Upper lobe of right lung (tissue), 1 donor: ENCODE measurements at regions not wholly inside any gene's neighbourhood (a gene's known extent, or its start where the extent isn't known, plus 50 kb on each side); places are given as distances from the start of the nearest gene placed in this dataset.

ENCODE experiments used
- ATAC-seq: fragments of 200-7000 bp; cut with Tn5 transposase; one replicate; pipeline ENCODE4 v1.9.1; 2020; ENCODE audit warnings: mild to moderate bottlenecking, moderate library complexity
- DNase-seq: peaks from one replicate; pipeline ENCODE4 v3.0.0-alpha.2; 2020
- H3K27ac ChIP-seq: fragments of 200-600 bp; one replicate; pipeline ENCODE4 v1.8.0; 2022
- H3K27me3 ChIP-seq: fragments of 200-600 bp; one replicate; pipeline ENCODE4 v1.8.0; 2022; ENCODE audit warnings: mild to moderate bottlenecking
- H3K36me3 ChIP-seq: fragments of 200-600 bp; one replicate; pipeline ENCODE4 v1.8.0; 2022
- H3K4me1 ChIP-seq: fragments of 200-600 bp; one replicate; pipeline ENCODE4 v1.8.0; 2022
- H3K4me3 ChIP-seq: fragments of 200-600 bp; one replicate; pipeline ENCODE4 v1.8.0; 2022; ENCODE audit warnings: mild to moderate bottlenecking
- H3K9me3 ChIP-seq: fragments of 200-600 bp; one replicate; pipeline ENCODE4 v1.8.0; 2022
- CTCF ChIP-seq: fragments of 200-600 bp; IDR thresholded peaks from one replicate; pipeline ENCODE4 v1.8.0; 2022; ENCODE audit warnings: antibody characterized with exemption
- intact Hi-C: fragments of 100-400 bp; cut with DNase I; formaldehyde crosslinking; loops from one replicate; pipeline ENCODE4 v1.11.0; 2022
- donor health status: DM: no; HTN: yes; CAD: no; lungs with severe emphysema.

- no peaks in the 10 kb centered on the region for H3K9me3 ChIP-seq
- no peaks in the 10 kb centered on the region for H3K4me1 ChIP-seq
- no peak overlapping the region for H3K4me3 ChIP-seq
- H3K27me3 ChIP-seq = no peaks in the 10 kb centered on the region
- no peak for ATAC-seq
- no peak for DNase-seq
- H3K36me3 ChIP-seq = no peaks in the 10 kb centered on the region
- intact Hi-C loops = no loop called here
- no peak for TF ChIP-seq CTCF
- no peak overlapping the region for H3K27ac ChIP-seq
These were observed 177.3 kb upstream of the PLXNA2 start for GRCh38 chr1:208421486-208421885.

- intact Hi-C loops = no loop called here
- ATAC-seq = no peak
- Histone ChIP-seq H3K4me3 (no peak overlapping the region), H3K27ac (no peak overlapping the region), H3K4me1 (no peaks in the 10 kb centered on the region), H3K27me3 (no peaks in the 10 kb centered on the region), H3K9me3 (no peaks in the 10 kb centered on the region), H3K36me3 (no peaks in the 10 kb centered on the region)
- TF ChIP-seq CTCF = no peak
- no peak for DNase-seq
These were observed 179.3 kb upstream of the PLXNA2 start for GRCh38 chr1:208423526-208423925.

- H3K4me1 ChIP-seq = no peaks in the 10 kb centered on the region
- no peak overlapping the region for H3K27ac ChIP-seq
- no peak for ATAC-seq
- H3K4me3 ChIP-seq = no peak overlapping the region
- DNase-seq = no peak
- intact Hi-C loops = no loop called here
- H3K27me3 ChIP-seq = no peaks in the 10 kb centered on the region
- no peaks in the 10 kb centered on the region for H3K9me3 ChIP-seq
- no peak for TF ChIP-seq CTCF
- no peaks in the 10 kb centered on the region for H3K36me3 ChIP-seq
These were observed 180.9 kb upstream of the PLXNA2 start for GRCh38 chr1:208425096-208425495.

- H3K9me3 ChIP-seq = no peaks in the 10 kb centered on the region
- H3K27ac ChIP-seq = no peak overlapping the region
- DNase-seq (no peak), ATAC-seq (no peak)
- TF ChIP-seq CTCF = no peak
- H3K36me3 ChIP-seq = no peaks in the 10 kb centered on the region
- H3K4me3 ChIP-seq = no peak overlapping the region
- H3K27me3 ChIP-seq = peaks cover 4% of the 10 kb centered on the region
- peaks cover 4% of the 10 kb centered on the region for H3K4me1 ChIP-seq
- intact Hi-C loops = no loop called here
These were observed 186.0 kb upstream of the PLXNA2 start for GRCh38 chr1:208430220-208430619.

GRCh38 chr1:208431721-208432120 is 187.5 kb upstream of the PLXNA2 start:
- Histone ChIP-seq H3K27ac (no peak overlapping the region), H3K27me3 (peaks cover 4% of the 10 kb centered on the region), H3K9me3 (no peaks in the 10 kb centered on the region), H3K36me3 (no peaks in the 10 kb centered on the region), H3K4me1 (peaks cover 4% of the 10 kb centered on the region), H3K4me3 (no peak overlapping the region)
- no peak for TF ChIP-seq CTCF
- ATAC-seq (no peak), DNase-seq (no peak)
- intact Hi-C loops = no loop called here

- Histone ChIP-seq H3K4me3 (no peak overlapping the region), H3K27me3 (peaks cover 4% of the 10 kb centered on the region), H3K9me3 (no peaks in the 10 kb centered on the region), H3K4me1 (peaks cover 4% of the 10 kb centered on the region), H3K36me3 (no peaks in the 10 kb centered on the region), H3K27ac (no peak overlapping the region)
- DNase-seq (no peak), ATAC-seq (peak; percentile 68)
- intact Hi-C loops = no loop called here
- TF ChIP-seq CTCF = no peak
These were observed 188.2 kb upstream of the PLXNA2 start for GRCh38 chr1:208432346-208432745.
